ENCODE measurements at regions not wholly inside any gene's neighbourhood (a gene's known extent, or its start where the extent isn't known, plus 50 kb on each side); places are given as distances from the start of the nearest gene placed in this dataset.

DNA sequence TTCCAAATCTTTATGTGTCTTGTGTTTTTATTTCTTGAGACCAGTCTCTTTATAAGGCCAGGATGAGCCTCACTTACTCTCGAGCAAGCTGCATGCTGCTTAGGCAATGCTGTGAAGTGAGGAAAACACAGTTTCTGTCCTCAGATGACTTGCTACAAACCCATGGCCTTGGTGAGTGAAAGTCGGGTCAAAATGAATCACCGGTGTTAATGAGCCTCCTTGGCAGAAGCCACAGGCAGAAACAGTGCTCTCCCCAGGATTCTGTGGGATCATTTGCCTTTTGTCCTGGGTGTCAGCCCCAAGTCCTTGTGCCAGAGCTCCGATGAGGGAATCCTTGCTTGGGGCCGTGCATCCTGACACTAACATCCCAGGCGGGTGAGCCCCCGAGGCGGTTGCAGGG lies 482.5 kb downstream of the QKI start:
- intact Hi-C loops (cut with micrococcal nuclease) = no loop called here
- TF ChIP-seq, protein P1, sequence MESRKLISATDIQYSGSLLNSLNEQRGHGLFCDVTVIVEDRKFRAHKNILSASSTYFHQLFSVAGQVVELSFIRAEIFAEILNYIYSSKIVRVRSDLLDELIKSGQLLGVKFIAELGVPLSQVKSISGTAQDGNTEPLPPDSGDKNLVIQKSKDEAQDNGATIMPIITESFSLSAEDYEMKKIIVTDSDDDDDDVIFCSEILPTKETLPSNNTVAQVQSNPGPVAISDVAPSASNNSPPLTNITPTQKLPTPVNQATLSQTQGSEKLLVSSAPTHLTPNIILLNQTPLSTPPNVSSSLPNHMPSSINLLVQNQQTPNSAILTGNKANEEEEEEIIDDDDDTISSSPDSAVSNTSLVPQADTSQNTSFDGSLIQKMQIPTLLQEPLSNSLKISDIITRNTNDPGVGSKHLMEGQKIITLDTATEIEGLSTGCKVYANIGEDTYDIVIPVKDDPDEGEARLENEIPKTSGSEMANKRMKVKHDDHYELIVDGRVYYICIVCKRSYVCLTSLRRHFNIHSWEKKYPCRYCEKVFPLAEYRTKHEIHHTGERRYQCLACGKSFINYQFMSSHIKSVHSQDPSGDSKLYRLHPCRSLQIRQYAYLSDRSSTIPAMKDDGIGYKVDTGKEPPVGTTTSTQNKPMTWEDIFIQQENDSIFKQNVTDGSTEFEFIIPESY (IDR thresholded peaks at IDR 0.05; ENCODE audit: extremely low read depth, insufficient replicate concordance, low read length) = no peak
- TF ChIP-seq EGR1 (IDR thresholded peaks at IDR 0.05; ENCODE audit: low read depth) (no peak), TCF7L2 (IDR thresholded peaks at IDR 0.05; ENCODE audit: borderline replicate concordance, extremely low read depth, insufficient read depth, insufficient read length) (no peak), POLR2A (IDR thresholded peaks at IDR 0.05; ENCODE audit: borderline replicate concordance, extremely low read depth, insufficient read depth, insufficient read length) (no peak), POLR2AphosphoS5 (IDR thresholded peaks at IDR 0.05; ENCODE audit: low read depth, low read length) (no peak), SIN3A (IDR thresholded peaks at IDR 0.05; ENCODE audit: low read depth) (no peak), RAD21 (IDR thresholded peaks at IDR 0.05; ENCODE audit: low read depth) (no peak), JUND (IDR thresholded peaks at IDR 0.05) (no peak), CEBPB (IDR thresholded peaks at IDR 0.05; ENCODE audit: low read depth) (no peak), ZFX (IDR thresholded peaks at IDR 0.05) (no peak), YY1 (IDR thresholded peaks at IDR 0.05; ENCODE audit: extremely low read depth, insufficient replicate concordance, low read depth, low read length) (no peak), ZNF274 (IDR thresholded peaks at IDR 0.05; ENCODE audit: low read depth, low read length) (no peak), SP1 (IDR thresholded peaks at IDR 0.05; ENCODE audit: low read depth) (no peak), EZH2 (IDR thresholded peaks at IDR 0.05) (no peak), FOSL1 (IDR thresholded peaks at IDR 0.05; ENCODE audit: low read depth) (no peak), ELF1 (IDR thresholded peaks at IDR 0.05; ENCODE audit: borderline replicate concordance, low read depth) (no peak)
- TF ChIP-seq, protein P2, sequence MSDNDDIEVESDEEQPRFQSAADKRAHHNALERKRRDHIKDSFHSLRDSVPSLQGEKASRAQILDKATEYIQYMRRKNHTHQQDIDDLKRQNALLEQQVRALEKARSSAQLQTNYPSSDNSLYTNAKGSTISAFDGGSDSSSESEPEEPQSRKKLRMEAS (IDR thresholded peaks at IDR 0.05) = no peak
- TF ChIP-seq, protein P3, sequence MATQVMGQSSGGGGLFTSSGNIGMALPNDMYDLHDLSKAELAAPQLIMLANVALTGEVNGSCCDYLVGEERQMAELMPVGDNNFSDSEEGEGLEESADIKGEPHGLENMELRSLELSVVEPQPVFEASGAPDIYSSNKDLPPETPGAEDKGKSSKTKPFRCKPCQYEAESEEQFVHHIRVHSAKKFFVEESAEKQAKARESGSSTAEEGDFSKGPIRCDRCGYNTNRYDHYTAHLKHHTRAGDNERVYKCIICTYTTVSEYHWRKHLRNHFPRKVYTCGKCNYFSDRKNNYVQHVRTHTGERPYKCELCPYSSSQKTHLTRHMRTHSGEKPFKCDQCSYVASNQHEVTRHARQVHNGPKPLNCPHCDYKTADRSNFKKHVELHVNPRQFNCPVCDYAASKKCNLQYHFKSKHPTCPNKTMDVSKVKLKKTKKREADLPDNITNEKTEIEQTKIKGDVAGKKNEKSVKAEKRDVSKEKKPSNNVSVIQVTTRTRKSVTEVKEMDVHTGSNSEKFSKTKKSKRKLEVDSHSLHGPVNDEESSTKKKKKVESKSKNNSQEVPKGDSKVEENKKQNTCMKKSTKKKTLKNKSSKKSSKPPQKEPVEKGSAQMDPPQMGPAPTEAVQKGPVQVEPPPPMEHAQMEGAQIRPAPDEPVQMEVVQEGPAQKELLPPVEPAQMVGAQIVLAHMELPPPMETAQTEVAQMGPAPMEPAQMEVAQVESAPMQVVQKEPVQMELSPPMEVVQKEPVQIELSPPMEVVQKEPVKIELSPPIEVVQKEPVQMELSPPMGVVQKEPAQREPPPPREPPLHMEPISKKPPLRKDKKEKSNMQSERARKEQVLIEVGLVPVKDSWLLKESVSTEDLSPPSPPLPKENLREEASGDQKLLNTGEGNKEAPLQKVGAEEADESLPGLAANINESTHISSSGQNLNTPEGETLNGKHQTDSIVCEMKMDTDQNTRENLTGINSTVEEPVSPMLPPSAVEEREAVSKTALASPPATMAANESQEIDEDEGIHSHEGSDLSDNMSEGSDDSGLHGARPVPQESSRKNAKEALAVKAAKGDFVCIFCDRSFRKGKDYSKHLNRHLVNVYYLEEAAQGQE (IDR thresholded peaks at IDR 0.05; ENCODE audit: low read depth) = no peak
- TF ChIP-seq, protein P4, sequence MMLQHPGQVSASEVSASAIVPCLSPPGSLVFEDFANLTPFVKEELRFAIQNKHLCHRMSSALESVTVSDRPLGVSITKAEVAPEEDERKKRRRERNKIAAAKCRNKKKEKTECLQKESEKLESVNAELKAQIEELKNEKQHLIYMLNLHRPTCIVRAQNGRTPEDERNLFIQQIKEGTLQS (IDR thresholded peaks at IDR 0.05) = no peak
- Histone ChIP-seq H3K4me2 (ENCODE audit: low read length) (no peak overlapping the region), H4K20me1 (ENCODE audit: insufficient read depth) (no peaks in the 10 kb centered on the region), H3K9ac (ENCODE audit: low read length) (no peak overlapping the region), H3K27ac (ENCODE audit: low read depth, low read length) (no peak overlapping the region), H3K4me1 (ENCODE audit: control insufficient read depth in 1 of 2, insufficient read depth in 2 of 2, low read length in 2 of 2) (no peaks in the 10 kb centered on the region), H3K9me2 (ENCODE audit: insufficient read depth) (no peaks in the 10 kb centered on the region), H3K36me3 (ENCODE audit: control insufficient read depth in 1 of 2, insufficient read depth in 2 of 2, low read length in 2 of 2) (no peaks in the 10 kb centered on the region), H3K9me3 (ENCODE audit: control insufficient read depth in 1 of 2, insufficient read depth in 1 of 2, low read depth in 1 of 2, low read length in 2 of 2) (no peaks in the 10 kb centered on the region), H3K4me3 (replicated peaks in 1 of 2; ENCODE audit: low read depth in 1 of 2, low read length in 2 of 2) (no peak overlapping the region), H3K27me3 (ENCODE audit: insufficient read depth, low read length) (no peaks in the 10 kb centered on the region), H3K79me2 (ENCODE audit: insufficient read depth, low read length) (no peaks in the 10 kb centered on the region), H2AFZ (ENCODE audit: low read depth, low read length, poor library complexity, severe bottlenecking) (no peak overlapping the region)
- ChIA-PET RAD21 (ENCODE audit: low non-redundant PET in 1 of 2, low total read pairs in 2 of 2, uncharacterized antibody in 2 of 2, unreplicated experiment in 2 of 2) (no interaction called here), CTCF (no interaction called here), POLR2A (no interaction called here)
- no peak for DNase-seq (ENCODE audit: low read depth, low spot score)
- no peak for ATAC-seq
- no TSS peak for BruUV-seq (replicated peaks)
